Tibial nerve (tissue), 3 donors: ENCODE measurements at regions not wholly inside any gene's neighbourhood (a gene's known extent, or its start where the extent isn't known, plus 50 kb on each side); places are given as distances from the start of the nearest gene placed in this dataset.

Experiments
- POLR2A ChIP-seq, 2 donors: fragments of 450-650 bp; IDR thresholded peaks; one replicate each; pipeline ENCODE4 v1.6.1; 2017; ENCODE audit warnings: antibody characterized with exemption in 2 of 2, mild to moderate bottlenecking in 2 of 2, moderate library complexity in 2 of 2
- TF ChIP-seq, protein P1 (sequence below), 5 experiments: fragments of 200-600 bp in 3 of 5; fragments of 450-650 bp in 2 of 5; sonication (generic) in 3 of 5; IDR thresholded peaks; one replicate each; pipeline ENCODE4 v1.5.1; 2016 to 2019; ENCODE audit warnings: antibody characterized with exemption in 5 of 5, mild to moderate bottlenecking in 3 of 5, moderate library complexity in 2 of 5

DNA sequence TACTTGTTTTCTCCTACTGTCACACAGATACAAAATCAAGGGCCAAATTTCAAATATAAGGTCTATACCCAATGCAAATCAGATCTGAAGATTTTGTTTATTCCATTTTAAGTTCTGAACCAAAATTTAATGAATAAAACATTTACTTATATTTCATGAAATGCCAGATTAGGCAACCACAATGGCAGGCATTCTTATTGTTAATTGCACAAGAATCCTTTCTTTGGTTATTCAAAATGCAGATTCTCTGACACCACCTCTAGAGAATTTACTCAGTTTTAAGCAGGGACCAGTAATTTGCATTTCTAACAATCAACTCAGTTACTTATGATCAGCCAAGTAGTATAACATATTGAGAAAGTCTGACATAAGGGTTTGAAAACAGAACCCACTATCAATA, 972.4 kb upstream of the ACO1 start:
- TF ChIP-seq, protein P1, sequence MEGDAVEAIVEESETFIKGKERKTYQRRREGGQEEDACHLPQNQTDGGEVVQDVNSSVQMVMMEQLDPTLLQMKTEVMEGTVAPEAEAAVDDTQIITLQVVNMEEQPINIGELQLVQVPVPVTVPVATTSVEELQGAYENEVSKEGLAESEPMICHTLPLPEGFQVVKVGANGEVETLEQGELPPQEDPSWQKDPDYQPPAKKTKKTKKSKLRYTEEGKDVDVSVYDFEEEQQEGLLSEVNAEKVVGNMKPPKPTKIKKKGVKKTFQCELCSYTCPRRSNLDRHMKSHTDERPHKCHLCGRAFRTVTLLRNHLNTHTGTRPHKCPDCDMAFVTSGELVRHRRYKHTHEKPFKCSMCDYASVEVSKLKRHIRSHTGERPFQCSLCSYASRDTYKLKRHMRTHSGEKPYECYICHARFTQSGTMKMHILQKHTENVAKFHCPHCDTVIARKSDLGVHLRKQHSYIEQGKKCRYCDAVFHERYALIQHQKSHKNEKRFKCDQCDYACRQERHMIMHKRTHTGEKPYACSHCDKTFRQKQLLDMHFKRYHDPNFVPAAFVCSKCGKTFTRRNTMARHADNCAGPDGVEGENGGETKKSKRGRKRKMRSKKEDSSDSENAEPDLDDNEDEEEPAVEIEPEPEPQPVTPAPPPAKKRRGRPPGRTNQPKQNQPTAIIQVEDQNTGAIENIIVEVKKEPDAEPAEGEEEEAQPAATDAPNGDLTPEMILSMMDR (IDR thresholded peaks at IDR 0.05), result no peak
- TF ChIP-seq POLR2A (IDR thresholded peaks at IDR 0.05), result no peak
